IPS-20b (cell line): ENCODE measurements at regions not wholly inside any gene's neighbourhood (a gene's known extent, or its start where the extent isn't known, plus 50 kb on each side); places are given as distances from the start of the nearest gene placed in this dataset.

Experiments used
- H3K27ac ChIP-seq: one replicate; pipeline ENCODE4 v1.5.1; 2013; ENCODE audit warnings: low read length
- H3K27me3 ChIP-seq: 2 replicates; pipeline ENCODE4 v1.6.1; 2013; ENCODE audit warnings: mild to moderate bottlenecking, low read length, inconsistent platforms; ENCODE audit not compliant: insufficient read depth
- H3K36me3 ChIP-seq: 2 replicates; pipeline ENCODE4 v1.6.1; 2013; ENCODE audit warnings: low read depth, mild to moderate bottlenecking, inconsistent platforms, low read length, moderate library complexity; ENCODE audit not compliant: insufficient read depth
- H3K4me1 ChIP-seq: 2 replicates; pipeline ENCODE4 v1.6.1; 2013; ENCODE audit warnings: mild to moderate bottlenecking, control low read depth, inconsistent platforms, low read length, moderate library complexity; ENCODE audit not compliant: insufficient read depth
- H3K4me3 ChIP-seq: 2 replicates; pipeline ENCODE4 v1.5.1; 2013; ENCODE audit warnings: mild to moderate bottlenecking, low read length, inconsistent platforms
- H3K9ac ChIP-seq: 2 replicates; pipeline ENCODE4 v1.6.1; 2013; ENCODE audit warnings: low read depth, mild to moderate bottlenecking, inconsistent platforms, low read length, moderate library complexity
- H3K9me3 ChIP-seq: 2 replicates; pipeline ENCODE4 v1.6.1; 2013; ENCODE audit warnings: mild to moderate bottlenecking, low read depth, low read length, inconsistent platforms; ENCODE audit not compliant: insufficient read depth

GRCh38 chr9:96040591-96041461, 165.3 kb downstream of the ERCC6L2 start:
- Histone ChIP-seq H3K36me3 (no peaks in the 10 kb centered on the region), H3K4me1 (0 out of 2 replicates have a peak, but pooled peaks cover 3% of the 10 kb centered on the region), H3K9me3 (peaks cover 4% of the 10 kb centered on the region; the same call in 1 of the 2 replicates), H3K4me3 (no peak overlapping the region), H3K27ac (no peak overlapping the region), H3K9ac (no peak overlapping the region), H3K27me3 (peaks cover 47% of the 10 kb centered on the region)

DNA sequence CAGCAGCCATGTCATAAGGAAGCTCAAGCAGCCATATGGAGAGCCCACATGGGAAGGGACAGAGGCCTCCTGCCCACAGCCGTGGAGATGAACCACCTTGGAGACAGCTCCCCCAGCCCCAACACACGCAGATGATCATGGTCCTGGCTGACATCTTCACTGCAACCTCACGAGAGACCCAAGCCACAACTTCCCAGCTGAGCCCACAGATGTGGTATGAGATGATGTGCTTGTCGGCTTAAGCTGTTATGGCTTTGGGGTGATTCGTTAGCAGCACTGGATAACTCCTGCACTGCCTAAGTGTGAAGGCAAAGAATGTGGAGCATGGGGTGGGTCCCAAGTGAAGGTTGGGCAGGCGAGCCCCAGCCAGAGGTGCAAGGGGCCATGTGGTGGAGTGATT, 163.4 kb downstream of the ERCC6L2 start:
- no peak overlapping the region for H3K9ac ChIP-seq
- H3K27ac ChIP-seq: no peak overlapping the region
- no peak overlapping the region for H3K4me3 ChIP-seq
- H3K9me3 ChIP-seq: peaks cover 16% of the 10 kb centered on the region
- H3K27me3 ChIP-seq: peaks cover 46% of the 10 kb centered on the region
- no peaks in the 10 kb centered on the region for H3K36me3 ChIP-seq
- 0 out of 2 replicates have a peak, but pooled peaks cover 3% of the 10 kb centered on the region for H3K4me1 ChIP-seq

GRCh38 chr9:96038271-96038670, 162.8 kb downstream of the ERCC6L2 start:
- H3K9me3 ChIP-seq: peaks cover 16% of the 10 kb centered on the region
- 0 out of 2 replicates have a peak, but pooled peaks cover 3% of the 10 kb centered on the region for H3K4me1 ChIP-seq
- no peaks in the 10 kb centered on the region for H3K36me3 ChIP-seq
- no peak overlapping the region for H3K27ac ChIP-seq
- no peak overlapping the region for H3K4me3 ChIP-seq
- no peak overlapping the region for H3K9ac ChIP-seq
- H3K27me3 ChIP-seq: peaks cover 46% of the 10 kb centered on the region

GRCh38 chr9:96034553-96035122, 159.1 kb downstream of the ERCC6L2 start:
- H3K9me3 ChIP-seq: peaks cover 16% of the 10 kb centered on the region
- H3K27ac ChIP-seq: no peak overlapping the region
- peaks cover 19% of the 10 kb centered on the region for H3K27me3 ChIP-seq
- no peak overlapping the region for H3K9ac ChIP-seq
- no peaks in the 10 kb centered on the region for H3K36me3 ChIP-seq
- no peaks in the 10 kb centered on the region for H3K4me1 ChIP-seq
- no peak overlapping the region for H3K4me3 ChIP-seq

GRCh38 chr9:96033896-96034295, 158.4 kb downstream of the ERCC6L2 start:
- peaks cover 16% of the 10 kb centered on the region for H3K9me3 ChIP-seq
- no peak overlapping the region for H3K4me3 ChIP-seq
- H3K4me1 ChIP-seq: no peaks in the 10 kb centered on the region

GRCh38 chr9:96031916-96032534, 156.5 kb downstream of the ERCC6L2 start:
- no peak overlapping the region for H3K27ac ChIP-seq
- no peaks in the 10 kb centered on the region for H3K4me1 ChIP-seq
- H3K9me3 ChIP-seq: peaks cover 16% of the 10 kb centered on the region
- H3K36me3 ChIP-seq: no peaks in the 10 kb centered on the region
- peaks cover 29% of the 10 kb centered on the region for H3K27me3 ChIP-seq
- H3K9ac ChIP-seq: no peak overlapping the region
- H3K4me3 ChIP-seq: no peak overlapping the region

More at GRCh38 chr9:96033896-96034295, 158.4 kb downstream of the ERCC6L2 start:
- H3K27me3 ChIP-seq: peaks cover 18% of the 10 kb centered on the region
- no peak overlapping the region for H3K27ac ChIP-seq
- H3K36me3 ChIP-seq: no peaks in the 10 kb centered on the region
- no peak overlapping the region for H3K9ac ChIP-seq

GRCh38 chr9:96031366-96031824, 155.9 kb downstream of the ERCC6L2 start:
- Histone ChIP-seq H3K27me3 (peaks cover 35% of the 10 kb centered on the region), H3K36me3 (no peaks in the 10 kb centered on the region), H3K27ac (no peak overlapping the region)

DNA sequence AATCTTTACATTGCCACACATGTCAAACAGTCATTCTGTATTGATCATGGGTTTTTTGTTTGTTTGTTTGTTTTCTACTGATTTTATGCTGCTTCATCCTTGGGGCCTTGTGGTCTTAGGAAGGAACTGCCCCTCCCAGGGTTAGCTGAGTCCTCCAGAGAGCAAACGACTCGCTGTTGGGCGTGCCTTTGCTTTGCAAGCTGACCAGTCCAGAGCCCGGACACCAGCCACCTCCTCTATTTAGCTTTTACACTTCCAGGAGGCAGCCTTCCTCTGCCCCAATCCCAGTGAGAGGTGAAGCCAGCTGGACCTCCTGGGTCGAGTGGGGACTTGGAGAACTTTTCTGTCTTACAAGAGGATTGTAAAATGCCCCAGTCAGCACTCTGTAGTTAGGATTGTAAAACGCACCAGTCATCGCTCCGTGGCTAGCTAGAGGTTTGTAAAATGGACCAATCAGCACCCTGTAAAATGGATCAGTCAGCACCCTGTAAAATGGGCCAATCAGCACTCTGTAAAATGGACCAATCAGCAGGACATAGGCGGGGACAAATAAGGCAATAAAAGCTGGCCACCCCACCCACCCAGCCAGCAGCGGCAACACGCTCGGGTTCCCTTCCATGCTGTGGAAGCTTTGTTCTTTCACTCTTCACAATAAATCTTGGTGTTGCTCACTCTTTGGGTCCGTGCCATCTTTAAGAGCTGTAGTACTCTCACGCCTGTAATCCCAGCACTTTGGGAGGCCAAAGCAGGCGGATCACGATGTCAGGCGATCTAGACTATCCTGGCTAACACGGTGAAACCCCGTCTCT, 154.4 kb downstream of the ERCC6L2 start:
- Histone ChIP-seq H3K27ac (no peak overlapping the region), H3K4me1 (no peaks in the 10 kb centered on the region), H3K9ac (no peak overlapping the region), H3K36me3 (no peaks in the 10 kb centered on the region), H3K27me3 (peaks cover 50% of the 10 kb centered on the region), H3K9me3 (peaks cover 2% of the 10 kb centered on the region; the same call in 1 of the 2 replicates), H3K4me3 (no peak overlapping the region)

More at GRCh38 chr9:96031366-96031824, 155.9 kb downstream of the ERCC6L2 start:
- no peaks in the 10 kb centered on the region for H3K4me1 ChIP-seq
- no peak overlapping the region for H3K4me3 ChIP-seq
- no peak overlapping the region for H3K9ac ChIP-seq
- peaks cover 16% of the 10 kb centered on the region for H3K9me3 ChIP-seq

GRCh38 chr9:96027251-96028131, 152.0 kb downstream of the ERCC6L2 start:
- Histone ChIP-seq H3K4me3 (peak overlapping the region; percentile 62), H3K36me3 (no peaks in the 10 kb centered on the region), H3K27ac (no peak overlapping the region), H3K9me3 (no peaks in the 10 kb centered on the region), H3K9ac (no peak overlapping the region), H3K4me1 (peaks cover 5% of the 10 kb centered on the region; the same call in 1 of the 2 replicates), H3K27me3 (peaks cover 74% of the 10 kb centered on the region)

DNA sequence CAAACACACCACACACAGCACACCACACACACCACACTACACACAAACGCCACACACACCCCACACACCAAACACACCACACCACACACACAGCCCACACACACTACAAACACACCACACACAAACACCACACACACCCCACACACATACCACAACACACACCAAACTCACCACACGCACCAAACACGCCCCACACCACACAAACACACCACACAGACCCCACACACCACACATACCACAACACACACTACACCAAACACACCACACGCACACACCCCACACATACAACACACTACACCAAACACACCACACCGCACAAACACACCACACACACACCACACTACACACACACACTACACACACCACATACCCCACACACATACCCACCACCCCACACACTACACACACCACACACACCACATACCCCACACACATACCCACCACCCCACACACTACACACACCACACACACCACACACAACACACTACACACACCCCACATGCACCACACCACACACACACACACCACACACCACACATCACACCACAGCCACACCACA, 151.2 kb downstream of the ERCC6L2 start:
- Histone ChIP-seq H3K27ac (no peak overlapping the region), H3K27me3 (peaks cover 82% of the 10 kb centered on the region), H3K4me1 (peaks cover 5% of the 10 kb centered on the region; the same call in 1 of the 2 replicates), H3K36me3 (no peaks in the 10 kb centered on the region), H3K9ac (no peak overlapping the region), H3K9me3 (no peaks in the 10 kb centered on the region), H3K4me3 (peak overlapping the region; percentile 62)
